ENCODE measurements at regions not wholly inside any gene's neighbourhood (a gene's known extent, or its start where the extent isn't known, plus 50 kb on each side); places are given as distances from the start of the nearest gene placed in this dataset.

- Histone ChIP-seq H3F3A (replicated peaks; ENCODE audit: low read depth) (no peaks in the 10 kb centered on the region), H3K36me3 (ENCODE audit: insufficient read depth) (no peaks in the 10 kb centered on the region), H3K9me2 (ENCODE audit: insufficient read depth) (0 out of 2 replicates have a peak, but pooled peaks cover 8% of the 10 kb centered on the region), H3K27me3 (ENCODE audit: insufficient read depth) (no peaks in the 10 kb centered on the region), H3K27ac (ENCODE audit: low read depth) (no peak overlapping the region), H4K20me1 (replicated peaks; ENCODE audit: insufficient read depth) (no peaks in the 10 kb centered on the region), H3K79me2 (replicated peaks; ENCODE audit: insufficient read depth) (no peaks in the 10 kb centered on the region), H3K4me1 (ENCODE audit: insufficient read depth) (no peaks in the 10 kb centered on the region), H2AFZ (no peak overlapping the region), H3K4me3 (no peak overlapping the region), H3K4me2 (no peak overlapping the region)
- Mint-ChIP-seq H3K27ac (no peak overlapping the region), H3K27me3 (ENCODE audit: insufficient read depth, low read depth, poor library complexity) (peaks cover 2% of the 10 kb centered on the region), H3K9me3 (no peaks in the 10 kb centered on the region), H3K4me3 (no peak overlapping the region), H3K4me1 (no peaks in the 10 kb centered on the region), H3K36me3 (ENCODE audit: low read depth) (no peaks in the 10 kb centered on the region)
- ATAC-seq (no peak), DNase-seq (ENCODE audit: low spot score) (no peak)
- no peak for TF ChIP-seq POLR2AphosphoS5 (IDR thresholded peaks at IDR 0.05; ENCODE audit: low read depth)
- TF ChIP-seq, protein P1, sequence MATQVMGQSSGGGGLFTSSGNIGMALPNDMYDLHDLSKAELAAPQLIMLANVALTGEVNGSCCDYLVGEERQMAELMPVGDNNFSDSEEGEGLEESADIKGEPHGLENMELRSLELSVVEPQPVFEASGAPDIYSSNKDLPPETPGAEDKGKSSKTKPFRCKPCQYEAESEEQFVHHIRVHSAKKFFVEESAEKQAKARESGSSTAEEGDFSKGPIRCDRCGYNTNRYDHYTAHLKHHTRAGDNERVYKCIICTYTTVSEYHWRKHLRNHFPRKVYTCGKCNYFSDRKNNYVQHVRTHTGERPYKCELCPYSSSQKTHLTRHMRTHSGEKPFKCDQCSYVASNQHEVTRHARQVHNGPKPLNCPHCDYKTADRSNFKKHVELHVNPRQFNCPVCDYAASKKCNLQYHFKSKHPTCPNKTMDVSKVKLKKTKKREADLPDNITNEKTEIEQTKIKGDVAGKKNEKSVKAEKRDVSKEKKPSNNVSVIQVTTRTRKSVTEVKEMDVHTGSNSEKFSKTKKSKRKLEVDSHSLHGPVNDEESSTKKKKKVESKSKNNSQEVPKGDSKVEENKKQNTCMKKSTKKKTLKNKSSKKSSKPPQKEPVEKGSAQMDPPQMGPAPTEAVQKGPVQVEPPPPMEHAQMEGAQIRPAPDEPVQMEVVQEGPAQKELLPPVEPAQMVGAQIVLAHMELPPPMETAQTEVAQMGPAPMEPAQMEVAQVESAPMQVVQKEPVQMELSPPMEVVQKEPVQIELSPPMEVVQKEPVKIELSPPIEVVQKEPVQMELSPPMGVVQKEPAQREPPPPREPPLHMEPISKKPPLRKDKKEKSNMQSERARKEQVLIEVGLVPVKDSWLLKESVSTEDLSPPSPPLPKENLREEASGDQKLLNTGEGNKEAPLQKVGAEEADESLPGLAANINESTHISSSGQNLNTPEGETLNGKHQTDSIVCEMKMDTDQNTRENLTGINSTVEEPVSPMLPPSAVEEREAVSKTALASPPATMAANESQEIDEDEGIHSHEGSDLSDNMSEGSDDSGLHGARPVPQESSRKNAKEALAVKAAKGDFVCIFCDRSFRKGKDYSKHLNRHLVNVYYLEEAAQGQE (IDR thresholded peaks at IDR 0.05; ENCODE audit: unreplicated experiment), result no peak
- TF ChIP-seq EZH2phosphoT487 (IDR thresholded peaks at IDR 0.05; ENCODE audit: unreplicated experiment), result no peak
- TF ChIP-seq ETS1 (IDR thresholded peaks at IDR 0.05), result no peak
- no peak for TF ChIP-seq EZH2 (IDR thresholded peaks at IDR 0.05; ENCODE audit: low read depth, unreplicated experiment)
- TF ChIP-seq NANOG (IDR thresholded peaks at IDR 0.05; ENCODE audit: borderline replicate concordance), result no peak
- TF ChIP-seq ZNF114 (CRISPR knock-in tag; IDR thresholded peaks at IDR 0.05), result no peak
- TF ChIP-seq STAT1 (IDR thresholded peaks at IDR 0.05; ENCODE audit: unreplicated experiment), result no peak
- TF ChIP-seq CTCF (conservative IDR thresholded peaks at IDR 0.05; ENCODE audit: low read depth in 2 of 2), result no peak
- no peak for TF ChIP-seq ZNF462 (CRISPR knock-in tag; IDR thresholded peaks at IDR 0.05)
- TF ChIP-seq JUNB (IDR thresholded peaks at IDR 0.05; ENCODE audit: unreplicated experiment), result no peak
- no peak for TF ChIP-seq CREB1 (CRISPR knock-in tag; IDR thresholded peaks at IDR 0.05; ENCODE audit: low read depth)
- TF ChIP-seq ZNF331 (CRISPR knock-in tag; IDR thresholded peaks at IDR 0.05; ENCODE audit: low read depth), result no peak
Observed at GRCh38 chr16:52092126-52092525, 454.8 kb downstream of the TOX3 start.
